K562 (cell line): ENCODE measurements at regions not wholly inside any gene's neighbourhood (a gene's known extent, or its start where the extent isn't known, plus 50 kb on each side); places are given as distances from the start of the nearest gene placed in this dataset.

Source experiments
- ATAC-seq: fragments of 200-7000 bp; cut with Tn5 transposase; 3 replicates; pipeline ENCODE4 v1.9.1; 2020; ENCODE audit warnings: moderate library complexity
- BruUV-seq: library from RNA; stranded (reverse); fragments of 400-500 nt; replicated peaks from 2 replicates; lab custom pipeline; 2021; lab: Mats Ljungman, UMichigan
- CTCF ChIA-PET: fragments of 300-600 bp; formaldehyde crosslinking; extraction: SDS; loops from one replicate; lab custom pipeline; 2021; ENCODE audit warnings: low intra/inter-chr PET ratio; lab: Yijun Ruan, JAX
- POLR2A ChIA-PET: fragments of 300-600, 350-650 bp; sonication (Branson Sonifier 250); formaldehyde crosslinking; extraction: SDS; loops from one replicate; lab custom pipeline; 2021; ENCODE audit warnings: antibody characterized with exemption, inconsistent platforms; lab: Yijun Ruan, JAX
- DNase-seq, 4 experiments: peaks; one replicate each; pipeline versions ENCODE4 v3.0.0 to v3.0.0-alpha.2; 2011 to 2018; ENCODE audit warnings: low spot score in 3 of 4, mixed read lengths in 3 of 4; ENCODE audit errors: extremely low read depth in 1 of 4
- FAIRE-seq: peaks from 2 replicates; lab custom pipeline; 2011; peaks lifted over from hg19 to GRCh38; lab: Jason Lieb, UNC
- H2AFZ ChIP-seq: 2 replicates; pipeline ENCODE4 v1.6.0; 2011; ENCODE audit warnings: low read depth, low read length, control low read depth, inconsistent platforms
- H3K27ac ChIP-seq: fragments of 200-600 bp; 3 replicates; pipeline ENCODE4 v1.8.0; 2011; ENCODE audit warnings: low read depth, mild to moderate bottlenecking, control low read depth, inconsistent platforms, low read length, moderate library complexity, mixed read lengths; ENCODE audit errors: extremely low read depth
- H3K27me3 ChIP-seq, 2 experiments: fragments of 300-600 bp in 1 of 2; 2 replicates in 1 of 2; 3 replicates in 1 of 2; pipeline versions ENCODE4 v1.6.0 to v1.8.0; 2011; ENCODE audit warnings: inconsistent platforms in 2 of 2, low read length in 2 of 2, mild to moderate bottlenecking in 1 of 2, mixed read lengths in 1 of 2, moderate library complexity in 1 of 2; ENCODE audit not compliant: control insufficient read depth in 2 of 2, insufficient read depth in 2 of 2
- H3K36me3 ChIP-seq: fragments of 300-600 bp; 3 replicates; pipeline ENCODE4 v1.8.0; 2011; ENCODE audit warnings: mild to moderate bottlenecking, low read length, inconsistent platforms; ENCODE audit not compliant: control insufficient read depth, insufficient read depth
- H3K4me1 ChIP-seq, 2 experiments: fragments of 200-600 bp in 1 of 2; replicated peaks in 1 of 2; 2 replicates in 1 of 2; 3 replicates in 1 of 2; pipeline versions ENCODE4 v1.5.1 to v1.8.0; 2011; ENCODE audit warnings: inconsistent platforms in 2 of 2, low read length in 2 of 2, mild to moderate bottlenecking in 1 of 2, mixed read lengths in 1 of 2, moderate library complexity in 1 of 2; ENCODE audit not compliant: control insufficient read depth in 2 of 2, insufficient read depth in 2 of 2
- H3K4me2 ChIP-seq: 2 replicates; pipeline ENCODE4 v1.6.1; 2011; ENCODE audit warnings: low read length, control low read depth, inconsistent platforms, mixed read lengths; ENCODE audit not compliant: insufficient read depth
- H3K4me3 ChIP-seq: fragments of 200-600 bp; sonication (generic), shearing (Covaris generic); 2 replicates; pipeline ENCODE4 v1.5.1; 2016; ENCODE audit warnings: control low read depth, inconsistent platforms
- H3K79me2 ChIP-seq: fragments of 200-600 bp; 3 replicates; pipeline ENCODE4 v1.8.0; 2011; ENCODE audit warnings: low read length, inconsistent platforms; ENCODE audit not compliant: control insufficient read depth, insufficient read depth
- H3K9ac ChIP-seq, 2 experiments: 2 replicates each; pipeline versions ENCODE4 v1.6.0 to v1.6.1; 2011; ENCODE audit warnings: low read depth in 2 of 2, low read length in 2 of 2, control low read depth in 1 of 2, inconsistent platforms in 1 of 2, mild to moderate bottlenecking in 1 of 2, mixed read lengths in 1 of 2; ENCODE audit not compliant: insufficient read depth in 1 of 2
- H3K9me1 ChIP-seq: one replicate; pipeline ENCODE4 v1.6.0; 2011; ENCODE audit warnings: inconsistent platforms, mild to moderate bottlenecking, low read length, moderate library complexity; ENCODE audit not compliant: control insufficient read depth, insufficient read depth
- H3K9me3 ChIP-seq: replicated peaks from 2 replicates; pipeline ENCODE4 v1.5.1; 2011; ENCODE audit warnings: low read depth, low read length, inconsistent platforms; ENCODE audit not compliant: control insufficient read depth, insufficient read depth
- H4K20me1 ChIP-seq: replicated peaks from 2 replicates; pipeline ENCODE4 v1.6.1; 2011; ENCODE audit warnings: low read length, inconsistent platforms, mixed read lengths; ENCODE audit not compliant: control insufficient read depth, insufficient read depth
- ARID3B ChIP-seq: fragments of 250-450 bp; sonication (Bioruptor Pico); IDR thresholded peaks from 2 replicates; pipeline ENCODE4 v1.4.0; 2020; ENCODE audit warnings: borderline replicate concordance
- DEAF1 ChIP-seq: fragments of 450-650 bp; formaldehyde crosslinking; IDR thresholded peaks from 2 replicates; pipeline ENCODE4 v1.4.0; 2020; ENCODE audit warnings: mild to moderate bottlenecking, moderate library complexity
- DNMT1 ChIP-seq: fragments of 450-650 bp; IDR thresholded peaks from 2 replicates; pipeline ENCODE4 v1.6.1; 2016; ENCODE audit warnings: antibody characterized with exemption, mild to moderate bottlenecking
- EP400 ChIP-seq: fragments of 450-650 bp; IDR thresholded peaks from 2 replicates; pipeline ENCODE4 v1.6.1; 2017; ENCODE audit warnings: antibody characterized with exemption, mild to moderate bottlenecking, moderate library complexity
- ESRRA ChIP-seq: fragments of 450-650 bp; IDR thresholded peaks from 2 replicates; pipeline ENCODE4 v1.6.1; 2014; ENCODE audit warnings: low read depth, mild to moderate bottlenecking, moderate library complexity, borderline replicate concordance
- ETV6 ChIP-seq, 3 experiments: fragments of 150-350 bp in 1 of 3; sonication (generic) in 1 of 3; formaldehyde crosslinking in 1 of 3; IDR thresholded peaks; 2 replicates each; pipeline versions ENCODE4 v1.6.1 to v1.8.0; 2014 to 2022; ENCODE audit warnings: borderline replicate concordance in 2 of 3, low read depth in 2 of 3, antibody characterized with exemption in 1 of 3, low read length in 1 of 3, mild to moderate bottlenecking in 1 of 3, missing genetic modification reagents in 1 of 3
- HLTF ChIP-seq: fragments of 450-650 bp; IDR thresholded peaks from 2 replicates; pipeline ENCODE4 v1.6.1; 2016
- LARP7 ChIP-seq: fragments of 450-650 bp; IDR thresholded peaks from 2 replicates; pipeline ENCODE4 v1.6.1; 2016
- MEF2A ChIP-seq: IDR thresholded peaks from 2 replicates; pipeline ENCODE4 v1.6.1; 2011; ENCODE audit warnings: low read depth, mild to moderate bottlenecking, low read length, moderate library complexity; ENCODE audit not compliant: control insufficient read depth
- NFIC ChIP-seq: fragments of 450-650 bp; IDR thresholded peaks from 2 replicates; pipeline ENCODE4 v1.6.1; 2017; ENCODE audit warnings: mild to moderate bottlenecking, inconsistent platforms
- NFYB ChIP-seq: IDR thresholded peaks from 2 replicates; pipeline ENCODE4 v1.6.1; 2011; ENCODE audit warnings: mild to moderate bottlenecking, moderate library complexity; ENCODE audit not compliant: insufficient read length; ENCODE audit errors: extremely low read depth
- SAFB ChIP-seq: fragments of 200-400 bp; formaldehyde crosslinking; IDR thresholded peaks from 2 replicates; pipeline ENCODE4 v1.6.1; 2017; ENCODE audit warnings: low read depth, low read length, borderline replicate concordance
- SIN3A ChIP-seq, 2 experiments: fragments of 150-350 bp in 1 of 2; IDR thresholded peaks; 2 replicates each; pipeline ENCODE4 v1.6.1; 2011 to 2016; ENCODE audit warnings: borderline replicate concordance in 2 of 2, low read depth in 2 of 2, low read length in 2 of 2, mild to moderate bottlenecking in 2 of 2, moderate library complexity in 2 of 2; ENCODE audit not compliant: control insufficient read depth in 1 of 2
- SP1 ChIP-seq: sonication (generic); formaldehyde crosslinking; IDR thresholded peaks from 2 replicates; pipeline ENCODE4 v1.8.1; 2022; ENCODE audit warnings: mild to moderate bottlenecking, missing genetic modification reagents
- SP2 ChIP-seq: IDR thresholded peaks from 2 replicates; pipeline ENCODE4 v1.6.1; 2011; ENCODE audit warnings: mild to moderate bottlenecking, low read depth, low read length, moderate library complexity; ENCODE audit not compliant: poor library complexity, severe bottlenecking; ENCODE audit errors: extremely low read depth
- TGIF2 ChIP-seq: sonication (generic); formaldehyde crosslinking; IDR thresholded peaks from 2 replicates; pipeline ENCODE4 v1.8.1; 2022; ENCODE audit warnings: mild to moderate bottlenecking, missing genetic modification reagents, moderate library complexity
- USF1 ChIP-seq: sonication (generic); formaldehyde crosslinking; IDR thresholded peaks from 2 replicates; pipeline ENCODE4 v1.9.0; 2022; ENCODE audit warnings: mild to moderate bottlenecking, missing genetic modification reagents
- ZC3H8 ChIP-seq: fragments of 450-650 bp; IDR thresholded peaks from 2 replicates; pipeline ENCODE4 v1.6.1; 2017
- ZNF431 ChIP-seq: sonication (generic); formaldehyde crosslinking; IDR thresholded peaks from 2 replicates; pipeline ENCODE4 v1.8.0; 2022; ENCODE audit warnings: mild to moderate bottlenecking, missing genetic modification reagents
- ZNF766 ChIP-seq: fragments of 200-800 bp; sonication (Bioruptor generic); conservative IDR thresholded peaks from 2 replicates; pipeline ENCODE4 v1.6.1; 2016; ENCODE audit warnings: missing genetic modification characterization, missing compliant biosample characterization
- WGBS: fragments of 100-300 bp; shearing (Covaris generic); methylation state at CpG from one replicate; pipeline ENCODE4 v1.1.6; 2016; ENCODE audit warnings: low coverage, mixed read lengths; ENCODE audit not compliant: insufficient coverage; ENCODE audit errors: missing lambda C conversion rate; 5-methylcytosine and 5-hydroxymethylcytosine counted together
- in situ Hi-C: fragments of 300-500 bp; cut with MboI; formaldehyde crosslinking; loops from 4 replicates; pipeline ENCODE4 v1.15.0; 2018; ENCODE audit warnings: inconsistent platforms, mixed read lengths
- intact Hi-C: fragments of 100-400 bp; cut with micrococcal nuclease; formaldehyde crosslinking; loops from 2 replicates; pipeline ENCODE4 v1.14.2; 2022

GRCh38 chr4:45064741-45065140 is 338.4 kb upstream of the GNPDA2 start (continued):
- TF ChIP-seq SAFB (no peak), ARID3B (CRISPR knock-in tag) (no peak), ESRRA (no peak), SP1 (CRISPR knock-in tag) (no peak), ETV6 (IDR thresholded peaks at IDR 0.05; ENCODE audit: borderline replicate concordance in 1 of 2, low read depth in 2 of 2, low read length in 1 of 2) (no peak), ETV6 (CRISPR knock-in tag; IDR thresholded peaks at IDR 0.05; ENCODE audit: borderline replicate concordance) (no peak), DEAF1 (no peak), NFYB (no peak)

DNA sequence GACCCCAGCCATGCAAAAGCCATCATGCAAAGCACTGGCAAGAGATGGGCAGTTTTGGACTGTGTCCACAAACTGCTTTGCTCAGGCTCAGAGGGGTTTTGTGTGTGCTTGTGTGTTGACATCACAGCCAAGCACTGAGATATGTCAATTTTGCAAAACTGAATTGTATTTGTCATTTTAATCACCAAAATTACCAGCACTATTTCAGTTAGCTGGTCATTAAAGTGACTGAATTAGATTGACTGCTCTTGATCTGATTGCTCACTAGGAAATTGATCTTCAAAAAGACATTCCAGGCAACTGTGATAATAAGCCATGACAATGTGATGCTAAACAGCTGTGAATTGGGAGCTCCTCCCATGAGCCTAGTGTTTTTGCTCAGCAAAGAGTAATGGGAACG is 337.3 kb upstream of the GNPDA2 start:
- H2AFZ ChIP-seq = no peak overlapping the region
- no TSS peak for BruUV-seq
- no peaks in the 10 kb centered on the region for H3K4me1 ChIP-seq
- in situ Hi-C loops = no loop called here
- intact Hi-C loops = no loop called here
- H3K36me3 ChIP-seq = no peaks in the 10 kb centered on the region
- no peak overlapping the region for H3K4me2 ChIP-seq
- TF ChIP-seq USF1 (no peak), ZNF766 (no peak), TGIF2 (CRISPR knock-in tag) (no peak), MEF2A (no peak), NFIC (no peak), ESRRA (no peak), SIN3A (IDR thresholded peaks at IDR 0.05; ENCODE audit: borderline replicate concordance in 2 of 2, control insufficient read depth in 1 of 2, low read depth in 2 of 2, low read length in 2 of 2) (no peak), HLTF (no peak), EP400 (no peak), ZC3H8 (no peak), LARP7 (no peak), ZNF431 (CRISPR knock-in tag) (no peak), DNMT1 (no peak), SP2 (no peak)
- H3K9me3 ChIP-seq = no peaks in the 10 kb centered on the region
- FAIRE-seq = no peak
- no peaks in the 10 kb centered on the region for H4K20me1 ChIP-seq
- H3K4me3 ChIP-seq = no peak overlapping the region
- no peaks in the 10 kb centered on the region for H3K79me2 ChIP-seq
- WGBS = 7% methylated on average over 1 of the region's 1 CpG
- CTCF ChIA-PET = no interaction called here
- H3K9ac ChIP-seq = no peak overlapping the region
- H3K27ac ChIP-seq = no peak overlapping the region
- H3K9me1 ChIP-seq = no peaks in the 10 kb centered on the region
- DNase-seq = no peak
- POLR2A ChIA-PET = no interaction called here
- ATAC-seq = no peak
- H3K27me3 ChIP-seq = no peaks in the 10 kb centered on the region
